ENCODE measurements at regions not wholly inside any gene's neighbourhood (a gene's known extent, or its start where the extent isn't known, plus 50 kb on each side); places are given as distances from the start of the nearest gene placed in this dataset.

GRCh38 chr4:46594661-46595060, 204.7 kb upstream of the GABRA2 start:
- Histone ChIP-seq H3K36me3 (no peaks in the 10 kb centered on the region), H3K4me1 (no peaks in the 10 kb centered on the region), H3K4me3 (no peak overlapping the region), H3K9me3 (no peaks in the 10 kb centered on the region), H3K27ac (no peak overlapping the region), H3K27me3 (no peaks in the 10 kb centered on the region)
- 30% methylated on average over 1 of the region's 1 CpG for WGBS (ENCODE audit: insufficient coverage, low coverage, low lambda C conversion rate, missing lambda C conversion rate)
- DNase-seq (no peak), ATAC-seq (peak in 2 of 4 donors; percentile 46 to 96)
- TF ChIP-seq CTCF (IDR thresholded peaks at IDR 0.05) = no peak
- TF ChIP-seq POLR2A (IDR thresholded peaks at IDR 0.05) = no peak
- intact Hi-C loops (cut with DNase I) = no loop called here

GRCh38 chr4:46586566-46586965, 196.6 kb upstream of the GABRA2 start:
- ATAC-seq (no peak), DNase-seq (no peak)
- 15% methylated on average over 2 of the region's 2 CpGs for WGBS (ENCODE audit: insufficient coverage, low coverage, low lambda C conversion rate, missing lambda C conversion rate)
- intact Hi-C loops (cut with DNase I) = no loop called here
- no peaks in the 10 kb centered on the region for H3K36me3 ChIP-seq
- no peak overlapping the region for H3K27ac ChIP-seq
- no peaks in the 10 kb centered on the region for H3K27me3 ChIP-seq
- no peaks in the 10 kb centered on the region for H3K9me3 ChIP-seq
- H3K4me3 ChIP-seq = no peak overlapping the region
- no peaks in the 10 kb centered on the region for H3K4me1 ChIP-seq
- TF ChIP-seq POLR2A (IDR thresholded peaks at IDR 0.05) (no peak), CTCF (IDR thresholded peaks at IDR 0.05) (no peak)

GRCh38 chr4:46581677-46582076, 191.7 kb upstream of the GABRA2 start:
- WGBS (ENCODE audit: insufficient coverage, low coverage, low lambda C conversion rate, missing lambda C conversion rate) = 54% methylated on average over 4 of the region's 4 CpGs
- Histone ChIP-seq H3K4me1 (no peaks in the 10 kb centered on the region), H3K36me3 (no peaks in the 10 kb centered on the region), H3K27ac (no peak overlapping the region), H3K27me3 (no peaks in the 10 kb centered on the region), H3K4me3 (no peak overlapping the region), H3K9me3 (no peaks in the 10 kb centered on the region)
- DNase-seq (no peak), ATAC-seq (no peak)
- TF ChIP-seq CTCF (IDR thresholded peaks at IDR 0.05) = no peak
- no peak for TF ChIP-seq POLR2A (IDR thresholded peaks at IDR 0.05)
- intact Hi-C loops (cut with DNase I) = no loop called here

- no peak for ATAC-seq
- Histone ChIP-seq H3K27ac (no peak overlapping the region), H3K9me3 (no peaks in the 10 kb centered on the region), H3K4me1 (no peaks in the 10 kb centered on the region), H3K36me3 (no peaks in the 10 kb centered on the region), H3K27me3 (no peaks in the 10 kb centered on the region), H3K4me3 (no peak overlapping the region)
- 7% methylated on average over 3 of the region's 3 CpGs for WGBS (ENCODE audit: insufficient coverage, low coverage, low lambda C conversion rate, missing lambda C conversion rate)
- DNase-seq = no peak
- TF ChIP-seq POLR2A (IDR thresholded peaks at IDR 0.05) = no peak
- intact Hi-C loops (cut with DNase I) = no loop called here
Measured at GRCh38 chr4:46554760-46555465, 165.0 kb upstream of the GABRA2 start.

GRCh38 chr4:46550471-46550870, 160.5 kb upstream of the GABRA2 start:
- 24% methylated on average over 1 of the region's 1 CpG for WGBS (ENCODE audit: insufficient coverage, low coverage, low lambda C conversion rate, missing lambda C conversion rate)
- Histone ChIP-seq H3K27ac (no peak overlapping the region), H3K4me1 (no peaks in the 10 kb centered on the region), H3K27me3 (no peaks in the 10 kb centered on the region), H3K4me3 (no peak overlapping the region), H3K9me3 (no peaks in the 10 kb centered on the region), H3K36me3 (no peaks in the 10 kb centered on the region)
- intact Hi-C loops (cut with DNase I) = no loop called here
- no peak for ATAC-seq
- no peak for DNase-seq
- TF ChIP-seq POLR2A (IDR thresholded peaks at IDR 0.05) (no peak), CTCF (IDR thresholded peaks at IDR 0.05) (no peak)

All from right lobe of liver (tissue), 6 donors.